BE2C (cell line): ENCODE measurements at regions not wholly inside any gene's neighbourhood (a gene's known extent, or its start where the extent isn't known, plus 50 kb on each side); places are given as distances from the start of the nearest gene placed in this dataset.

ENCODE experiments used
- DNase-seq: peaks from one replicate; pipeline ENCODE4 v3.0.0-alpha.2; 2020
- H3K27me3 ChIP-seq: fragments of 250-450 bp; sonication (Bioruptor Pico); 2 replicates; pipeline ENCODE4 v1.5.1; 2020; ENCODE audit warnings: mild to moderate bottlenecking
- H3K36me3 ChIP-seq: fragments of 250-450 bp; sonication (Bioruptor Pico); 2 replicates; pipeline ENCODE4 v1.5.1; 2020; ENCODE audit warnings: mild to moderate bottlenecking
- H3K4me1 ChIP-seq: fragments of 250-450 bp; sonication (Bioruptor Pico); 2 replicates; pipeline ENCODE4 v1.5.1; 2020
- H3K4me3 ChIP-seq: 2 replicates; pipeline ENCODE4 v1.5.1; 2011; ENCODE audit warnings: low read depth, low read length
- H3K9me3 ChIP-seq: fragments of 250-450 bp; sonication (Bioruptor Pico); 2 replicates; pipeline ENCODE4 v1.5.1; 2020
- CTCF ChIP-seq: IDR thresholded peaks from 2 replicates; pipeline ENCODE4 v1.5.1; 2012; ENCODE audit warnings: mild to moderate bottlenecking, low read depth, low read length

GRCh38 chr15:93527374-93528050 is 438.5 kb upstream of the RGMA start:
- H3K36me3 ChIP-seq = no peaks in the 10 kb centered on the region
- no peak for TF ChIP-seq CTCF
- H3K4me1 ChIP-seq = no peaks in the 10 kb centered on the region
- H3K9me3 ChIP-seq = no peaks in the 10 kb centered on the region
- DNase-seq = no peak
- no peaks in the 10 kb centered on the region for H3K27me3 ChIP-seq
- no peak overlapping the region for H3K4me3 ChIP-seq

DNA sequence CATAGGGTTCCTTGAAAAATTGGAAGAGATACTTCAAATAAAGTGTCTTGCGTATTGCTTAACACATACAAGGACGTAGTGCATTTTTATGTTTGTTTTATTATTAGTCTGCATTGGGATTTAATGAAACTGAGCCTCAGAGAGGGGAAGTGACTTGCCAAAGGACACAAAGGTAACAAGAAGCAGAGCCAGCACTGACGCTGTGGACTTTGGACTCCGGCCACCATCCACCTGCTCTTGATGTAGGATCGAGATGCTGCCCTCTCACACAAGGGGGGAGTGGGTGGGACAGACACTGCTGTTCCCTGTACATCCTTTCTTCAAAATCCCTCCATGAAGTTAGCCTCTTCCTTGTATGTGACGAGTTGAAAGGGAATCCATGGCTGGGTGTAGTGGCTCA is 435.4 kb upstream of the RGMA start:
- no peak for DNase-seq
- no peaks in the 10 kb centered on the region for H3K36me3 ChIP-seq
- no peak overlapping the region for H3K4me3 ChIP-seq
- no peaks in the 10 kb centered on the region for H3K27me3 ChIP-seq
- H3K9me3 ChIP-seq = no peaks in the 10 kb centered on the region
- TF ChIP-seq CTCF = no peak
- no peaks in the 10 kb centered on the region for H3K4me1 ChIP-seq

DNA sequence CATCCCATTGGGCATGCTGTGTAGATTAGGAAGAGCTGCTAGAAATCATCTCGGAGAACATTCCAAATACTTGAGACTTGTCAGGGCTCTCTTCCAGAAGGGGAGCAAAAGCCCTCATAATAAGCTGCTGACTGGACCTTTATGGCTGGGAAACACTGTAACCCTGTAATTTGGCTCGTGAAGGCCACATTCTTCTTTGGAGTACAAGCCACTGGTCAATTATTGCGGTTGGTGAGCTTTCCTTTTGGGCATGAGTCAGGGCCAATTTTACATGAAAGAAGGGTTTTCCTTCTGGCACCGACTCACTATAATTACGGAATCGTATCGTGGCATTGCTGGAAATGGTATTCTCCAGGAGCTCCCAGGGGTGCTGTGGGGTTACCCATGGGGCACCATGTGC is 434.5 kb upstream of the RGMA start:
- Histone ChIP-seq H3K27me3 (no peaks in the 10 kb centered on the region), H3K4me1 (no peaks in the 10 kb centered on the region), H3K36me3 (no peaks in the 10 kb centered on the region), H3K9me3 (no peaks in the 10 kb centered on the region), H3K4me3 (no peak overlapping the region)
- TF ChIP-seq CTCF = no peak
- no peak for DNase-seq

- Histone ChIP-seq H3K27me3 (no peaks in the 10 kb centered on the region), H3K9me3 (no peaks in the 10 kb centered on the region), H3K4me1 (no peaks in the 10 kb centered on the region), H3K36me3 (no peaks in the 10 kb centered on the region), H3K4me3 (no peak overlapping the region)
- TF ChIP-seq CTCF = no peak
- no peak for DNase-seq
Observed at GRCh38 chr15:93520206-93520605, 431.2 kb upstream of the RGMA start.

DNA sequence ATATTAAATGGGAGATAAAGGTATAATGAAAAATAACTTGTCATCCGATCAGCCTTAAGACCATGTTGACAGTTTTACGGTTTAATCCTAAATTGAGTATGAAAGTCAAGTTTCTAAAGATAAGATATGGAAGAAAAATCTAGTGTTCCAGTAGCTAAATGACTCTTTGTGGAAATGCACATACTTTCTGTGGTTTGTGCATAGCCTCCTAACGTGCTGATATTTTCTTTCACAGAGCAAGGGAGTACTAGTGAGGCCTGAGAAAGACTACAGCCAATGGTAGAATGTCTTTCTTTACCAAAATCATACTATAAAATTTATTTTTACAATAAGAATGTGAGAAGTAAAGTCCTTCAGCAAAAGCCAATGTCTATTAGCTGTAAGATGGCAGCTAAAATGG is 430.6 kb upstream of the RGMA start:
- Histone ChIP-seq H3K27me3 (no peaks in the 10 kb centered on the region), H3K36me3 (no peaks in the 10 kb centered on the region), H3K4me1 (no peaks in the 10 kb centered on the region), H3K9me3 (no peaks in the 10 kb centered on the region), H3K4me3 (no peak overlapping the region)
- no peak for TF ChIP-seq CTCF
- DNase-seq = no peak

DNA sequence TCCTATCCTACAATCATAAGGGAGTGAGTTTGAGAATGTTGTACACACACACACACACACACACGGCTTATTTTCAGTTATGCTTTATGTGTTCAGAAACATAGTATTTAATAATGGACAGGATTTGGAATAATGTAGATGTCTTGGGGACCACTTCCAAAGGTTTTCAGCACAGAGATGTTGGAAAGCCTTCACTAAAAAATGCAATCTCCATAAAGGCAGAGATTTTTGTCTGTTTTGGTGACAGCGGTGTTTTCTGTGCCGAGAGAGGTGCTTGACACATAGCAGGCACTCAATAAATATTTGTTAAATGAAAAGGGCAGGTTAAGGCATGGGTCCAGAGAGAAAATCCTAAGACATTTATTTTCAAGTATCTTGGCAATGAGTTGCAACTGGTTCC is 428.2 kb upstream of the RGMA start:
- no peaks in the 10 kb centered on the region for H3K4me1 ChIP-seq
- no peaks in the 10 kb centered on the region for H3K36me3 ChIP-seq
- H3K27me3 ChIP-seq = no peaks in the 10 kb centered on the region
- no peaks in the 10 kb centered on the region for H3K9me3 ChIP-seq
- DNase-seq = no peak
- no peak overlapping the region for H3K4me3 ChIP-seq
- no peak for TF ChIP-seq CTCF
